Naive B cell (primary cell): ENCODE measurements at regions not wholly inside any gene's neighbourhood (a gene's known extent, or its start where the extent isn't known, plus 50 kb on each side); places are given as distances from the start of the nearest gene placed in this dataset.

Source experiments
- ATAC-seq, 2 donors: fragments of 150-1000 bp; cut with Tn5 transposase; 2 replicates each; pipeline ENCODE4 v1.10.0; 2021; ENCODE audit warnings: low read depth in 2 of 2, mild to moderate bottlenecking in 2 of 2, moderate library complexity in 2 of 2
- DNase-seq: peaks from one replicate; pipeline ENCODE4 v3.0.0; 2022
- H3K27ac Mint-ChIP-seq, 6 donors: one replicate each; pipeline ENCODE4 v1.8.0; 2020 to 2022; ENCODE audit warnings: mild to moderate bottlenecking in 6 of 6, mixed read lengths in 6 of 6, moderate library complexity in 5 of 6, inconsistent platforms in 2 of 6
- H3K27me3 Mint-ChIP-seq, 3 donors: one replicate each; pipeline ENCODE4 v1.8.0; 2021 to 2022; ENCODE audit warnings: mixed read lengths in 3 of 3, mild to moderate bottlenecking in 1 of 3
- H3K36me3 Mint-ChIP-seq, 2 donors: one replicate each; pipeline ENCODE4 v1.8.0; 2020 to 2022; ENCODE audit warnings: mixed read lengths in 2 of 2, inconsistent platforms in 1 of 2, mild to moderate bottlenecking in 1 of 2
- H3K4me1 Mint-ChIP-seq, 3 donors: one replicate each; pipeline ENCODE4 v1.8.0; 2020 to 2022; ENCODE audit warnings: mixed read lengths in 3 of 3, inconsistent platforms in 1 of 3, mild to moderate bottlenecking in 1 of 3, moderate library complexity in 1 of 3
- H3K4me3 Mint-ChIP-seq, 8 donors: one replicate each; pipeline ENCODE4 v1.8.0; 2020 to 2022; ENCODE audit warnings: mild to moderate bottlenecking in 8 of 8, mixed read lengths in 8 of 8, moderate library complexity in 8 of 8, inconsistent platforms in 2 of 8
- H3K9me3 Mint-ChIP-seq, 7 donors: one replicate each; pipeline ENCODE4 v1.8.0; 2020 to 2022; ENCODE audit warnings: mixed read lengths in 7 of 7, mild to moderate bottlenecking in 5 of 7, inconsistent platforms in 2 of 7, moderate library complexity in 1 of 7

DNA sequence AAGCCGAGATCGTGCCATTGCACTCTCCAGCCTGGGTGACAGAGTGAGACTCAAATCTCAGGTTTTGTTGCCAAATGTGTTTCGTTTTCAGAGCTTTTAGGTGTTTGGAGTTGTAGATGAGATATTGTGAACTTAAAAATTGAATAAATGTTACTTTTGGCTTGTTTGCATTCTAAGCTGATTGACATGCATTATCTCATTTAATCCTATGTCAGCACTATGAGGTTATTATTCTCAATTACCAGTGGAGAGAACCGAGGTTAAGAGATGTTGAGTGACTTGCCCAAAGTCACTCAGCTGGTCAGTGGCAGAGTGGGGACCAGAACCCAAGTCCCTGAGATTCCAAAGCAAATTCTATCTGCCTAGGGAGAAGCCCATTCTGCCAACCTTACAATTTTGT lies 72.6 kb upstream of the PIM1 start:
- Mint-ChIP-seq H3K27ac (peak overlapping the region in 1 of 6 donors; percentile 24), H3K4me1 (peaks cover 5 to 16% (median 9%) of the 10 kb centered on the region in 3 donors), H3K27me3 (no peaks in the 10 kb centered on the region), H3K9me3 (no peaks in the 10 kb centered on the region), H3K36me3 (no peaks in the 10 kb centered on the region), H3K4me3 (no peak overlapping the region)
- ATAC-seq: no peak
- no peak for DNase-seq

DNA sequence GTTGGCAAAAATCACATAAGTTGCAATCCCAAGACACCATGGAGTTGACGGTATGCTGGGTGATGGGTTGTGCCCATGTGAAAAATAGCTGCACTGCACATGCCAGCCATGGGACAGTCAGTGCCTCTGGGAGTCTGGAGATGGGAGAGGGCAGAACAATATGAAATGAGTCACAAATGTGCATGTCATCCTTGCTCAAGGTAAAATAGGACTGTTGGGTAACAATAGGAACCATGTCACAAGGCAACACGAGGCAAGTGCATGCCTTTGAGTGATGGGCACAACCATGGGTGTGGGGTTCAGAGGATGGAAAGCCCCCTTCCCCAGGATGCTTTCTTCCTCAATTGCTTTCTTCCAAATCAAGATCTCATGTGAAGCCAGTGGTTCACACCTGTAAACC lies 70.5 kb upstream of the PIM1 start:
- Mint-ChIP-seq H3K4me1 (peaks cover 15 to 32% (median 25%) of the 10 kb centered on the region in 3 donors), H3K4me3 (no peak overlapping the region), H3K36me3 (no peaks in the 10 kb centered on the region), H3K9me3 (no peaks in the 10 kb centered on the region), H3K27me3 (no peaks in the 10 kb centered on the region), H3K27ac (peak overlapping the region in 3 of 6 donors; percentile 36 to 92 (median 60))
- DNase-seq: no peak
- no peak for ATAC-seq

DNA sequence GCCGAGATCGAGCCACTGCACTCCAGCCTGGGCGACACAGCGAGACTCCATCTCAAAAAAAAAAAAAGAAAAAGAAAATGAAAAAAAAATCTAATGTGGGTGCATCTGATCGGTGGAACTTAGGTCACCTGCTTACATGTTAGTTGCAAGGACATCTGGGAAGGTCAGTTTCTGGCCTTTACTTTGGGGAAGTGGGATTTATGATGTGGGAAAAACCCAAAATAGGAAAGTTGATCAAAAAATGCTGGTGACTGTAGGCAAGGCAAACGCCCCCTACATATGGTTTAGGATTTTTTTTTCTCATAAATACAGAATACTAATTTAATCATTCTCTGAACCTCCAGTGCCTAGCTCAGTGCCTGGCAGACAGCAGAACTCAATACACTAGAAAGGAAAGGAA lies 69.2 kb upstream of the PIM1 start:
- H3K9me3 Mint-ChIP-seq: no peaks in the 10 kb centered on the region
- H3K27ac Mint-ChIP-seq: peak overlapping the region; percentile 49 to 95 (median 88)
- DNase-seq: no peak
- no peaks in the 10 kb centered on the region for H3K27me3 Mint-ChIP-seq
- H3K4me3 Mint-ChIP-seq: peak overlapping the region in 2 of 8 donors; percentile 20 to 36
- H3K36me3 Mint-ChIP-seq: no peaks in the 10 kb centered on the region
- H3K4me1 Mint-ChIP-seq: peaks cover 15 to 36% (median 25%) of the 10 kb centered on the region in 3 donors
- ATAC-seq: no peak

DNA sequence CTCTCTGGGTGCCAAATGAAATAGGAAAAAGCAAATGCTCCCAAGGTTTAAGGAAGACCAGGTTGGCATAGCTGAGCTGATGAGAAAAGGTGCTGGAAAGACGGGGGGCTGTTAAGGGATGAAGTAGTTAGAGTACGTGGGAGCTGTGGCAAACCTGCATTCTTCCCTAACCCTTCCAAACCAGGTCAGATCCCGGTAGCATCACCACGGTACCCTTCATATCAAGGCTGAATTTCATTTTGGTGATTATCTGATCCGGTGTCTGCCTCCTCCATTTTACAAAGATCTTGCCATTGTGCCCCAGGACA lies 68.0 kb upstream of the PIM1 start:
- Mint-ChIP-seq H3K36me3 (no peaks in the 10 kb centered on the region), H3K9me3 (no peaks in the 10 kb centered on the region), H3K27me3 (no peaks in the 10 kb centered on the region), H3K27ac (peak overlapping the region; percentile 81 to 96 (median 92)), H3K4me1 (peaks cover 15 to 36% (median 25%) of the 10 kb centered on the region in 3 donors), H3K4me3 (peak overlapping the region; percentile 72 to 90 (median 80))
- no peak for ATAC-seq
- DNase-seq: no peak

DNA sequence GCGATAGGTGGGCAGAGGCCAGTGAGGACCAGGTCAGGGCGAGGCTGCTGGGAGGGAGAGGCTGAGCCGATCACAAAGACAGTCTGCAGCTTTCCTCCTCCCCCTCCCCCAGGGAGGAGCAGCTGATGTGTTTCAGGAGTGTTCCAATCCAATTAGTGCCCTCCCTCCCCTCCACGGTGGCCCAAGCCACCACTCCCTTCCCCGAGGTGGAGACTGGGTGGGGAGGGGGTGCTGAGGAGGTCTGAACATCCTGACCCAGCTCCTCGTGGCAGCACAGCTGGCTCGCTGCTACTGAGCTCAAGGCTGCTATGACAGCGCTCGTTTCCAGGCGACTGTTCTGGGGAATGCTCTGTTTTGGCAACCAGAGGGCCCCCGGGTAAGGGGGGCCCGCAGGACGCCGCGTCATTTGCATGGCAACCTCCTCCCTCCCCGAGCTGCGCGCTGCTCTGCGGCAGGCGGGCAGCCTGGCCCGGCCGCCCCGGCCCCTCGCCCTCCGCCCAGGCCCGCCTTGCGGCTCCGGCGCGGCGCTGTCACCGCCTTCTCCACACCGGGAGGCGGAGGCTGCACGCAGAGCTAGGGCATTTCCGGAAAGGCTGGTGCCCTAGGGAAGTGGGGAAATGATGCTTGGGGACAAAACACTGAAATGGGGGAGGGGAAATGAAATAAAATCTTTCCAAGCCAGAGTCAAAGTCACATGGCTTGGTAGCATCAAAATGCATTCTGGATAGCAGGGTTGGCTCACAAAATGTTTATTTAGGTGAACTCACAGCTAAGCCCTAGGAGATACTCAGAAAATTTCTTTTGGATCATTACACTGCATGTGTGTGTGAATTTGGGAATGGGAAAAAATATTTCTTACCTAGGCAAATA lies 67.4 kb upstream of the PIM1 start:
- H3K4me3 Mint-ChIP-seq: peak overlapping the region; percentile 78 to 91 (median 84)
- ATAC-seq (peak; percentile 88 to 91), DNase-seq (peak; percentile 81)
- H3K36me3 Mint-ChIP-seq: no peaks in the 10 kb centered on the region
- H3K27ac Mint-ChIP-seq: peak overlapping the region; percentile 82 to 96 (median 92)
- H3K9me3 Mint-ChIP-seq: no peaks in the 10 kb centered on the region
- no peaks in the 10 kb centered on the region for H3K27me3 Mint-ChIP-seq
- H3K4me1 Mint-ChIP-seq: peaks cover 15 to 36% (median 25%) of the 10 kb centered on the region in 3 donors

DNA sequence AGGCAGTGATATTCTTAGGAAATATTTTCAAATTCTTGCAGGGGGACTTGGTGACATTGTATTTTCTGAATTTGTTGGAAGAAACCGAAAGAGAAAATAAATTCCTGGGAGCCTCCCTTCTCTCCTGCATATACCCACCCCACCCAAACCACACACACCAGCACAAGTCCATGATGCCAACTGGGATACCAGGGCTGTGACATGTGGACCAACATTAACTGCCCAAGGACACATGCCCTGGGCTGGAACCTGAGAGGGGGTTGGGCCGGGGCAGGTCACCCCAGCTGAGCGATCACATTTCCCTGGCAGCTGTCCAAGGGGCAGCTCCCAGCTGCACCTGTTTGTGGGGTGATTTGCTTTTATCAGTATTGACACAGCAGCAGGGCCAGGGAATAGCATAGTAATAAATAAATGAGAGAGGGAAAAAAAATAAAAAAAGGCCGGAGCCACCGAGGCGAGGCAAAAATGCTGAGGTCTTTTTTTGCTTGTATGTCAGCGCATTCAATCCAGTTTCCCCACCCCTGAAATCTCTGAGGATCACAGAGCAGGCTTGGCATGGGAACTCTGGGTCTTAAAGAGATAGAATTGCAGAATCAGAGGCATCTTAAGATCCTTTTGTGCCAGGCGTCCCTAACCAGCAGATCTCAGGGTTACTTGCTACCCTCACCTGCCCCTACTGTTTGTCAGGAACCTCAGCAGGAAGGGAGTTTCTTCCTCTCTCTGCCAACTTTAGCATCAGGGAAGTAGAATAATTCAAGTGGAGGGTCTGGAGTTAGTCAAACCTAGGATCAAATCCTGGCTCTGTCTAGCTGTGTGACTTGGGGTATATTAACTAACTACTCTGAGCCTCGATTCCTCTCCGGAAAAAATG lies 66.5 kb upstream of the PIM1 start:
- H3K27me3 Mint-ChIP-seq: no peaks in the 10 kb centered on the region
- DNase-seq (peak; percentile 28), ATAC-seq (peak in 1 of 2 donors; percentile 7)

DNA sequence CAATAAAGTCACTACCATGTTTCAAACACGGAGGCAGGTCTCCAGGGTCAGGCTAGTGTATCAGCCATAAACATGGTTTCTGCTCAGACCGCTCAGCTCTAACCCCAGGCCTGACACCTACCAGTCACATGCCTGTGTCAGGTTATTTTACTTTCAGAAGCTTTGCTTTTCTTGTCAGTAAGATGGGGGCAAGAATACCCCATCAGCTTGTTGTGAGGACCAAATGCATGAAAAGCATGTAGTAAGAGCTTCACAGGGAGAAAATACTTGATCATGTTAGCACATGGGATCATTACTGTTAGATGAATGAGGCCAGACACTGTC lies 65.2 kb upstream of the PIM1 start:
- ATAC-seq (no peak), DNase-seq (no peak)
- H3K4me1 Mint-ChIP-seq: peaks cover 15 to 36% (median 25%) of the 10 kb centered on the region in 3 donors
- H3K36me3 Mint-ChIP-seq: no peaks in the 10 kb centered on the region
- peak overlapping the region in 4 of 8 donors; percentile 29 to 84 (median 82) for H3K4me3 Mint-ChIP-seq
- no peaks in the 10 kb centered on the region for H3K27me3 Mint-ChIP-seq
- H3K27ac Mint-ChIP-seq: peak overlapping the region in 2 of 6 donors; percentile 44 to 92
- H3K9me3 Mint-ChIP-seq: no peaks in the 10 kb centered on the region

More for the DNA sequence above, 66.5 kb upstream of the PIM1 start:
- peaks cover 15 to 36% (median 25%) of the 10 kb centered on the region in 3 donors for H3K4me1 Mint-ChIP-seq
- no peaks in the 10 kb centered on the region for H3K36me3 Mint-ChIP-seq
- peak overlapping the region; percentile 78 to 91 (median 84) for H3K4me3 Mint-ChIP-seq
- H3K27ac Mint-ChIP-seq: peak overlapping the region; percentile 76 to 92 (median 83)
- no peaks in the 10 kb centered on the region for H3K9me3 Mint-ChIP-seq

DNA sequence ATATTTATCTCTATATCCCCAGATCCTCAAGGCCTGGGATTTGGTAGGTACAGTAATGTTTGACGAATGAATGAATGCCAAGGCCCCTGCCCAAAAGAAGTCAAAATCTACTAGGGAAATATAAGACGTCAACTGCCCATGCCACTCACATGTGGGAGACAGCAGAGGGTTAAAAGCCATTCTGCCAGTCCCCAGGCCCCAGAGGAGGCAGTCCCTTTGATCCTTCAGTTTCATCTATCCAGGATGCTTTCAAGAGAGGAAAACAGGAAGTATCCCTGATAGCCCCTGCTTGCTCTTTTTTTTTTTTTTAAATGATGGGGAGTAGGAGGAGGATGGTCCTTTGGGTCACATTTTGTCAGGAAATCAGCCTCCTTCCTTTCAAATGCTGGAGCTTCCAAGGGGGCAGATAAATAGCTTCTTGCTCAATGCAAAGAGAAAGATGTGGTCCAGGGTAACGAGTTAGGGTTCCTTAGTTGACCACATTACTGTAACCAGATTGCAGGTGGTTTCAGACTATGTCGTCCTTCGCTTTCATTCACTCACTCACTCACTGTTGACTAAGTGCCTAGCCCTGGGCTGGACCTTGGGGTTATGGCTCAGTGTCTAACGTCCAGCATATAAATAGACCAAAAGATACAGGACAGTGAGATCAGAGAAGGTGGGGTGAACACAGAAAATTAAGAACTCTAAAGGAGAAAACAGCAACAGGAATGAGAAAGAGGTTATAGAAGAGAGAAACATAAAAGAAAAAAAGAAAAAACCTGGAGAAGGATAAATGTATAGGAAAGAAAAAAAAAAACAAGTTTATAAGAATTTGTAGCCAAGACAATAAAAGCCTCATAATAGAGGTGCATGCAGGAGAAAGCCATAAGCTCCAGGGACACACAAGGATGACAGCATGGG lies 64.6 kb upstream of the PIM1 start:
- H3K27me3 Mint-ChIP-seq: no peaks in the 10 kb centered on the region
- ATAC-seq (no peak), DNase-seq (no peak)
- no peaks in the 10 kb centered on the region for H3K36me3 Mint-ChIP-seq
- no peaks in the 10 kb centered on the region for H3K9me3 Mint-ChIP-seq
- peaks cover 15 to 36% (median 25%) of the 10 kb centered on the region in 3 donors for H3K4me1 Mint-ChIP-seq
- peak overlapping the region in 1 of 6 donors; percentile 83 for H3K27ac Mint-ChIP-seq
- peak overlapping the region in 1 of 8 donors; percentile 20 for H3K4me3 Mint-ChIP-seq

DNA sequence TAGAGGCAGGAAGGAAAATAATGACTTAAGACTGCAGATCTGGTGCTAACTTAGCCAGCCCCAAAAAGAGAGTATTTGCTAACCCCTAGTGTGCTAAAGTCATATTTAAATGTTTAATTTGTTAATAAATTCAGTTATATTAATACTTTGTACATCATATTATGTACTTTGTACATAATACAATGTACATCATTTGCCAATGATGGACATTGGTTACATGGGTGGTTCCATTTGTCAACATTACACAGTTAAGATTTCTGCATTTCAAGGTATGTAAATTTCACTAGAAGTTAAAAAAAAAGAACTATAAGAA lies 63.9 kb upstream of the PIM1 start:
- H3K4me3 Mint-ChIP-seq: no peak overlapping the region
- DNase-seq (no peak), ATAC-seq (no peak)
- H3K4me1 Mint-ChIP-seq: peaks cover 15 to 32% (median 25%) of the 10 kb centered on the region in 3 donors
- H3K9me3 Mint-ChIP-seq: no peaks in the 10 kb centered on the region
- H3K36me3 Mint-ChIP-seq: no peaks in the 10 kb centered on the region
- no peaks in the 10 kb centered on the region for H3K27me3 Mint-ChIP-seq
- H3K27ac Mint-ChIP-seq: peak overlapping the region in 1 of 6 donors; percentile 83

DNA sequence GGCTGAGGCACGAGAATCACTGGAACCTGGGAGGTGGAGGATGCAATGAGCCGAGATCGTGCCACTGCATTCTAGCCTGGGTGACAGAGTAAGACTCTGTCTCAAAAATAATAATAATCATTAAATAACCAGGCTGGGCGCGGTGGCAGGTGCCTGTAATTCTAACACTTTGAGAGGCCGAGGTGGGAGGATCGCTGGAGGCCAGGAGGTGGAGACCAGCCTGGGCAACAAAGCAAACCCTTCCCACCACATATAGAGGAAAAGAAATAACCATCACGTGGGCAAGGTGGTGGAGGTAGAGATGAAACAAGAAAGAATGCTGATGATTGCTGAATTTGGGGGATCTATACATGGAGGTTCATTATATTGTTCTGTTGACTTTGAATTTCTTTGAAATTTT lies 63.4 kb upstream of the PIM1 start:
- Mint-ChIP-seq H3K27me3 (no peaks in the 10 kb centered on the region), H3K9me3 (no peaks in the 10 kb centered on the region), H3K27ac (no peak overlapping the region), H3K4me1 (peaks cover 15 to 28% (median 24%) of the 10 kb centered on the region in 3 donors), H3K36me3 (no peaks in the 10 kb centered on the region), H3K4me3 (no peak overlapping the region)
- DNase-seq: no peak
- no peak for ATAC-seq

DNA sequence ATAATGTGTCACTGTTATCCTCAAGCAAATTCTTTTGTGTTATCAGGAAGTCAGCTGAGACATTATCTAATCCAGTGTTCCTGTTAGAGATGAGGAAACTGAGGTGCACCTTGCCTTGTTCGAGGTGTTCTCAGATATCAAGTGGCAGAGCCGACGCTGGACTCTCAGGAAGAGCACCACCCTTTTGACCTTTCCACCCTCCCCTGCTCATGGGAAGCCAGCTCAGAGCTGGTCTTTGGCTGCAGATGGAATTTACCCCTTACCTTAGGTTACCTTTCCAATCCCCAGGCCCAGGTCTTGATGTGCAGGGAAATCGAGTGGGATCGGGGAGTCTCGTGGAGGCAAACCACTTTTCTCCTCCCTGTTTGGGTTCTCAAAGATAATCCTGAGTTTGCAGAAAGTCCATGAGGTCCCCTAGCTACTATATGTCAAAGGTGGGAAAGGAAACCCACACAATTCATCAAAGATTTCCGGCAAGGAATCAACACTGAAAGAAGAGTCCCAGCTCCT lies 62.9 kb upstream of the PIM1 start:
- DNase-seq (no peak), ATAC-seq (no peak)
- H3K27me3 Mint-ChIP-seq: no peaks in the 10 kb centered on the region
- peaks cover 11 to 23% (median 19%) of the 10 kb centered on the region in 3 donors for H3K4me1 Mint-ChIP-seq
- H3K27ac Mint-ChIP-seq: no peak overlapping the region
- H3K4me3 Mint-ChIP-seq: no peak overlapping the region
- no peaks in the 10 kb centered on the region for H3K36me3 Mint-ChIP-seq
- no peaks in the 10 kb centered on the region for H3K9me3 Mint-ChIP-seq

DNA sequence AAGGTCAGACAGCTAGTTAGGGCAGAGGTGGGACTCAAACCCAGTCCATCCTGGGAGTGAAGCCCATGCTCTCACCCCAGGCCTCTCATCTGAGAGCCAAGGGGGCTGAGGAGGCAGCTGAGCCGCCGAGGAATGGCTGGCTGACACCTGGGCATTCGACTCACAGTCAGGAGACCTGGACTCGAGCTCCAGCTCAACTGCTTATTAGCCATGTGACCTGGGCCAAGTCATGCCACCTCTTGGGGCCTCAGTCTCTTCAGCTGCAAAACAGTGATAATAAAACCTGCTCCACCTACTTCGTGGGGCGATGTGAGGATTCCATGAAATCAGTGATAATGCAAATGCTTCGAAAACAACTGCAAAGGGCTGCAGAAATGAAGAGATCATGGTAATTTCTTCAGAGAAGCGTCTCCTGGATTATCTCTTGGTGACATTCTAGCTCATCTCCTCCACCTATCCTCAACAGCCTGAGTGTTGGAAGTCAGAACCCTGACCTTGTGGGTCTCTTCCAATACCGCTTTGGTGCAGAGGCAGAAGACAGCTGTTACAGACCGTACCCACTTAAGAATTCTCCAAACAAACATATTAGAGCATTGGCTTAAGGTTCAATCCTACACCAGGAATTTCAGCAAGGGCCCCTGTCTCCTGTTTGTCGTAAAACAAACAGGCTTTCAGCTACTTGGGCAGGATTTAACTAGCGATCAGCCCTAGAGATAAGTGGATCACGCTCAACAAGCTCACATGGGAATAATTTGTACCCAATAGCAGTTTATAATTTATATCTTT lies 60.0 kb upstream of the PIM1 start:
- Mint-ChIP-seq H3K4me1 (peaks cover 0 to under 1% (median 0%) of the 10 kb centered on the region in 3 donors), H3K9me3 (no peaks in the 10 kb centered on the region), H3K36me3 (no peaks in the 10 kb centered on the region), H3K27me3 (peaks cover 0 to 3% (median 1%) of the 10 kb centered on the region in 3 donors), H3K27ac (peak overlapping the region in 1 of 6 donors; percentile 47), H3K4me3 (no peak overlapping the region)
- no peak for ATAC-seq
- DNase-seq: no peak
